IPS-NIHi7 (cell line): ENCODE measurements at regions not wholly inside any gene's neighbourhood (a gene's known extent, or its start where the extent isn't known, plus 50 kb on each side); places are given as distances from the start of the nearest gene placed in this dataset.
"Not testable (repeated sequence)": the region's sequence is repeated elsewhere in the genome, so short reads cannot be mapped to it uniquely, and the experiment has no call there.

Source experiments
- DNase-seq: peaks from one replicate; pipeline ENCODE4 v3.0.0; 2012; ENCODE audit warnings: mixed read lengths; ENCODE audit errors: extremely low spot score

- no peak for DNase-seq
Observed at GRCh38 chr4:174183259-174183658, 100.2 kb downstream of the FBXO8 start.

GRCh38 chr4:174181827-174182226 is 101.6 kb downstream of the FBXO8 start:
- DNase-seq, result no peak

- DNase-seq, result no peak
Observed at GRCh38 chr4:174177536-174177935, 105.9 kb downstream of the FBXO8 start.

- DNase-seq, result not testable (repeated sequence)
Observed at GRCh38 chr4:174175836-174176235, 107.6 kb downstream of the FBXO8 start.

GRCh38 chr4:174173360-174173759 is 110.1 kb downstream of the FBXO8 start:
- no peak for DNase-seq

- no peak for DNase-seq
Observed at GRCh38 chr4:174172274-174172673, 111.2 kb downstream of the FBXO8 start.

- DNase-seq, result no peak
Observed at GRCh38 chr4:174170906-174171305, 112.6 kb downstream of the FBXO8 start.

GRCh38 chr4:174170091-174170490 is 113.4 kb downstream of the FBXO8 start:
- no peak for DNase-seq

- no peak for DNase-seq
Observed at GRCh38 chr4:174157106-174157607, 126.3 kb downstream of the FBXO8 start.

- DNase-seq, result peak; percentile 35
Observed at GRCh38 chr4:174156239-174156826, 127.1 kb downstream of the FBXO8 start.

GRCh38 chr4:174154215-174154854 is 129.1 kb downstream of the FBXO8 start:
- DNase-seq, result no peak

GRCh38 chr4:174152717-174153466 is 130.6 kb downstream of the FBXO8 start:
- peak; percentile 41 for DNase-seq

GRCh38 chr4:174147863-174148262 is 135.6 kb downstream of the FBXO8 start:
- no peak for DNase-seq

GRCh38 chr4:174144106-174144505 is 139.4 kb downstream of the FBXO8 start:
- no peak for DNase-seq

- no peak for DNase-seq
Observed at GRCh38 chr4:174141876-174142275, 141.6 kb downstream of the FBXO8 start.

- no peak for DNase-seq
Observed at GRCh38 chr4:174138616-174139015, 144.9 kb downstream of the FBXO8 start.

GRCh38 chr4:174137698-174138097 is 145.8 kb downstream of the FBXO8 start:
- DNase-seq, result no peak

GRCh38 chr4:174135936-174136406 is 147.5 kb downstream of the FBXO8 start:
- DNase-seq, result no peak

- no peak for DNase-seq
Observed at GRCh38 chr4:174135530-174135929, 147.9 kb downstream of the FBXO8 start.

- no peak for DNase-seq
Observed at GRCh38 chr4:174134361-174134760, 149.1 kb downstream of the FBXO8 start.

- DNase-seq, result no peak
Observed at GRCh38 chr4:174133551-174133950, 149.9 kb downstream of the FBXO8 start.

- DNase-seq, result no peak
Observed at GRCh38 chr4:174131901-174132300, 151.6 kb downstream of the FBXO8 start.

GRCh38 chr4:174122705-174123104 is 160.8 kb downstream of the FBXO8 start:
- no peak for DNase-seq
